A673 (cell line): ENCODE measurements at regions not wholly inside any gene's neighbourhood (a gene's known extent, or its start where the extent isn't known, plus 50 kb on each side); places are given as distances from the start of the nearest gene placed in this dataset.
"Not testable (repeated sequence)": the region's sequence is repeated elsewhere in the genome, so short reads cannot be mapped to it uniquely, and the experiment has no call there.

Source experiments
- BruUV-seq: library from RNA; stranded (reverse); fragments of 400-500 nt; replicated peaks from 2 replicates; lab custom pipeline; 2021; lab: Mats Ljungman, UMichigan
- CTCF ChIA-PET: fragments of 300-600 bp; sonication (Branson Sonifier 250); formaldehyde crosslinking; loops from one replicate; lab custom pipeline; 2022; ENCODE audit warnings: antibody characterized with exemption; lab: Charles Lee
- POLR2A ChIA-PET: fragments of 300-600 bp; sonication (Branson Sonifier 250); formaldehyde crosslinking; loops from one replicate; lab custom pipeline; 2022; ENCODE audit warnings: antibody characterized with exemption; ENCODE audit not compliant: low non-redundant PET; lab: Charles Lee
- DNase-seq: peaks from one replicate; pipeline ENCODE4 v3.0.0-alpha.2; 2015; ENCODE audit warnings: low spot score
- H3K27ac ChIP-seq: fragments of 200-600 bp; sonication (generic); 2 replicates; pipeline ENCODE4 v1.5.1; 2016; ENCODE audit warnings: mixed run types, low read depth, mild to moderate bottlenecking, mixed read lengths, antibody characterized with exemption, low read length; ENCODE audit not compliant: poor library complexity, severe bottlenecking
- H3K27me3 ChIP-seq: fragments of 200-600 bp; sonication (generic); replicated peaks from 2 replicates; pipeline ENCODE4 v1.6.1; 2017; ENCODE audit warnings: mixed run types, low read depth, mild to moderate bottlenecking, mixed read lengths, antibody characterized with exemption, low read length; ENCODE audit not compliant: insufficient read depth, poor library complexity
- H3K36me3 ChIP-seq: fragments of 200-600 bp; sonication (generic); 2 replicates; pipeline ENCODE4 v1.6.1; 2016; ENCODE audit warnings: mixed run types, mild to moderate bottlenecking, mixed read lengths, antibody characterized with exemption, low read length; ENCODE audit not compliant: insufficient read depth, poor library complexity, severe bottlenecking
- H3K4me1 ChIP-seq: fragments of 200-600 bp; sonication (generic); 2 replicates; pipeline ENCODE4 v1.6.1; 2017; ENCODE audit warnings: mixed run types, mild to moderate bottlenecking, mixed read lengths, antibody characterized with exemption, low read length; ENCODE audit not compliant: insufficient read depth, poor library complexity, severe bottlenecking
- H3K4me3 ChIP-seq: fragments of 200-600 bp; sonication (generic); 2 replicates; pipeline ENCODE4 v1.5.1; 2016; ENCODE audit warnings: low read depth, mixed run types, mild to moderate bottlenecking, mixed read lengths, low read length; ENCODE audit not compliant: poor library complexity, severe bottlenecking
- H3K9me3 ChIP-seq: fragments of 200-600 bp; sonication (generic); 2 replicates; pipeline ENCODE4 v1.6.1; 2016; ENCODE audit warnings: mixed run types, low read depth, mild to moderate bottlenecking, mixed read lengths, antibody characterized with exemption, low read length; ENCODE audit not compliant: poor library complexity, severe bottlenecking
- CTCF ChIP-seq: fragments of 300-800, 200-600 bp; sonication (generic); conservative IDR thresholded peaks from 2 replicates; pipeline ENCODE4 v1.5.1; 2017; ENCODE audit warnings: low read depth, mild to moderate bottlenecking, antibody characterized with exemption, low read length, moderate library complexity, mixed read lengths
- EZH2 ChIP-seq: fragments of 200-600 bp; sonication (generic); IDR thresholded peaks from 2 replicates; pipeline ENCODE4 v1.6.1; 2017; ENCODE audit warnings: borderline replicate concordance, low read depth, mild to moderate bottlenecking, mixed read lengths, antibody characterized with exemption, low read length; ENCODE audit not compliant: poor library complexity, severe bottlenecking
- intact Hi-C: fragments of 100-400 bp; cut with micrococcal nuclease; formaldehyde crosslinking; loops from one replicate; pipeline ENCODE4 v1.10.0; 2022; ENCODE audit not compliant: unreplicated experiment

GRCh38 chr12:97877404-97877803 is 414.8 kb downstream of the RMST start:
- Histone ChIP-seq H3K4me1 (no peaks in the 10 kb centered on the region), H3K27me3 (no peaks in the 10 kb centered on the region), H3K9me3 (no peaks in the 10 kb centered on the region), H3K4me3 (no peak overlapping the region), H3K27ac (no peak overlapping the region), H3K36me3 (no peaks in the 10 kb centered on the region)
- TF ChIP-seq CTCF (no peak), EZH2 (no peak)
- CTCF ChIA-PET: no interaction called here
- DNase-seq: no peak
- POLR2A ChIA-PET: no interaction called here
- BruUV-seq: no TSS peak
- intact Hi-C loops: no loop called here

- no peaks in the 10 kb centered on the region for H3K4me1 ChIP-seq
- H3K4me3 ChIP-seq: no peak overlapping the region
- intact Hi-C loops: no loop called here
- H3K9me3 ChIP-seq: no peaks in the 10 kb centered on the region
- CTCF ChIA-PET: no interaction called here
- POLR2A ChIA-PET: no interaction called here
- no peak for TF ChIP-seq EZH2
- no peak for TF ChIP-seq CTCF
- no peak overlapping the region for H3K27ac ChIP-seq
- no TSS peak for BruUV-seq
- H3K27me3 ChIP-seq: peaks cover 3% of the 10 kb centered on the region
- no peaks in the 10 kb centered on the region for H3K36me3 ChIP-seq
- no peak for DNase-seq
Observed at GRCh38 chr12:97886511-97887176, 424.0 kb downstream of the RMST start.

- H3K36me3 ChIP-seq, intact Hi-C loops, H3K4me3 ChIP-seq, BruUV-seq, CTCF ChIA-PET, H3K27ac ChIP-seq, DNase-seq, POLR2A ChIA-PET, H3K4me1 ChIP-seq, H3K9me3 ChIP-seq: not testable (repeated sequence)
- H3K27me3 ChIP-seq: peaks cover 13% of the 10 kb centered on the region
Observed at GRCh38 chr12:97897881-97898280, 435.3 kb downstream of the RMST start.

DNA sequence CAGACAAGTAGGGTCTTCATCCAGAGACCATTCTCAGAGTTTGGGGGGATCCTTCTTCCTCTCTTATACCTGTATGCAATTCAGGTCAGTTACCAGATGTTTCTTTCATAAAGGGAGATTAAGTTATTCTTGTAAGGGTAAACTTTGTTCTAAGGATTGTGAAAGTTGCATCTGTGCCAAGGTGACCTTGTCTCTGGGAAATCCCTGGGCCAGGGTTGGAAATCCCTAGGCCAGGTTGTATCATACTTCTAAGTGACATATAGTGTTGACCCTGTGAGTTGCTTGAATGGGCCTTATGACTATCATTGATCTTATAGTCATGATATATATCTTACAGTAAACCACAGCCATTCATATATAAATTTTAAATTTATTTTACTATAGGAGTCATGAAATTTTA is 436.9 kb downstream of the RMST start:
- DNase-seq: no peak
- CTCF ChIA-PET: no interaction called here
- H3K4me1 ChIP-seq: no peaks in the 10 kb centered on the region
- POLR2A ChIA-PET: no interaction called here
- no peaks in the 10 kb centered on the region for H3K9me3 ChIP-seq
- H3K4me3 ChIP-seq: no peak overlapping the region
- H3K27me3 ChIP-seq: peaks cover 30% of the 10 kb centered on the region
- no TSS peak for BruUV-seq
- H3K27ac ChIP-seq: no peak overlapping the region
- intact Hi-C loops: no loop called here
- TF ChIP-seq CTCF (no peak), EZH2 (no peak)
- H3K36me3 ChIP-seq: no peaks in the 10 kb centered on the region
